ENCODE measurements at regions not wholly inside any gene's neighbourhood (a gene's known extent, or its start where the extent isn't known, plus 50 kb on each side); places are given as distances from the start of the nearest gene placed in this dataset.
"Not testable (repeated sequence)": the region's sequence is repeated elsewhere in the genome, so short reads cannot be mapped to it uniquely, and the experiment has no call there.

- BruUV-seq (replicated peaks): no TSS peak
- no peak for TF ChIP-seq CTCF (IDR thresholded peaks at IDR 0.05; ENCODE audit: unreplicated experiment)
- H3K27me3 Mint-ChIP-seq (ENCODE audit: insufficient read depth, unreplicated experiment): no peaks in the 10 kb centered on the region
- DNase-seq (ENCODE audit: unreplicated experiment): peak; percentile 98
- H3K27ac Mint-ChIP-seq (ENCODE audit: low read depth, unreplicated experiment): peak overlapping the region; percentile 96
- H3K9me3 Mint-ChIP-seq (ENCODE audit: unreplicated experiment): no peaks in the 10 kb centered on the region
- CTCF ChIA-PET: interaction anchor here (0.6 to 1.1 kb wide), 5 partner anchors 54 to 477 kb away, joined by 3 to 5 read pairs (median 3); no protein-coding TSS in a partner anchor
- POLR2A ChIA-PET: interaction anchor here (0.6 to 1.1 kb wide), 5 partner anchors 10 to 1181 kb away, joined by 3 read pairs; no protein-coding TSS in a partner anchor
- H3K4me1 Mint-ChIP-seq (ENCODE audit: insufficient read depth, unreplicated experiment): peaks cover 38% of the 10 kb centered on the region
- H3K4me3 Mint-ChIP-seq (ENCODE audit: unreplicated experiment): peak overlapping the region; percentile 48
- intact Hi-C loops (cut with micrococcal nuclease): no loop called here
- peaks cover 10% of the 10 kb centered on the region for H3K36me3 Mint-ChIP-seq (ENCODE audit: insufficient read depth, unreplicated experiment)
Measured at GRCh38 chr10:5291501-5292195, 73.1 kb upstream of the UCN3 start.

GRCh38 chr10:5292196-5292735 lies 72.5 kb upstream of the UCN3 start:
- Mint-ChIP-seq H3K4me1 (ENCODE audit: insufficient read depth, unreplicated experiment) (peaks cover 40% of the 10 kb centered on the region), H3K36me3 (ENCODE audit: insufficient read depth, unreplicated experiment) (peaks cover 10% of the 10 kb centered on the region), H3K27me3 (ENCODE audit: insufficient read depth, unreplicated experiment) (no peaks in the 10 kb centered on the region), H3K4me3 (ENCODE audit: unreplicated experiment) (peak overlapping the region; percentile 48), H3K9me3 (ENCODE audit: unreplicated experiment) (no peaks in the 10 kb centered on the region), H3K27ac (ENCODE audit: low read depth, unreplicated experiment) (peak overlapping the region; percentile 96)
- BruUV-seq (replicated peaks): TSS peak; percentile 70
- intact Hi-C loops (cut with micrococcal nuclease): no loop called here
- peak; percentile 87 for DNase-seq (ENCODE audit: unreplicated experiment)
- CTCF ChIA-PET: interaction anchor here (0.6 to 1.1 kb wide), 5 partner anchors 54 to 477 kb away, joined by 3 to 5 read pairs (median 3); no protein-coding TSS in a partner anchor
- no peak for TF ChIP-seq CTCF (IDR thresholded peaks at IDR 0.05; ENCODE audit: unreplicated experiment)
- POLR2A ChIA-PET: interaction anchor here (0.5 to 1.1 kb wide), 6 partner anchors 11 to 1182 kb away, joined by 3 read pairs; no protein-coding TSS in a partner anchor

GRCh38 chr10:5292970-5293369 lies 71.8 kb upstream of the UCN3 start:
- intact Hi-C loops (cut with micrococcal nuclease); BruUV-seq (replicated peaks); H3K9me3 Mint-ChIP-seq (ENCODE audit: unreplicated experiment); H3K27me3 Mint-ChIP-seq (ENCODE audit: insufficient read depth, unreplicated experiment); DNase-seq (ENCODE audit: unreplicated experiment): not testable (repeated sequence)
- H3K36me3 Mint-ChIP-seq (ENCODE audit: insufficient read depth, unreplicated experiment): peaks cover 10% of the 10 kb centered on the region
- peak overlapping the region; percentile 96 for H3K27ac Mint-ChIP-seq (ENCODE audit: low read depth, unreplicated experiment)
- peak overlapping the region; percentile 48 for H3K4me3 Mint-ChIP-seq (ENCODE audit: unreplicated experiment)
- CTCF ChIA-PET: interaction anchor here (0.8 to 1.1 kb wide), 4 partner anchors 150 to 1854 kb away, joined by 3 to 7 read pairs (median 4); no protein-coding TSS in a partner anchor
- H3K4me1 Mint-ChIP-seq (ENCODE audit: insufficient read depth, unreplicated experiment): peaks cover 47% of the 10 kb centered on the region
- POLR2A ChIA-PET: interaction anchor here (0.9 to 1.0 kb wide), 2 partner anchors 154 to 291 kb away, joined by 4 to 5 read pairs; no protein-coding TSS in a partner anchor

- H3K4me1 Mint-ChIP-seq (ENCODE audit: insufficient read depth, unreplicated experiment): peaks cover 50% of the 10 kb centered on the region
- ChIA-PET POLR2A (interaction anchor here (0.9 to 1.0 kb wide), 2 partner anchors 153 to 292 kb away, joined by 4 to 5 read pairs; no protein-coding TSS in a partner anchor), CTCF (interaction anchor here (0.5 to 0.9 kb wide), 7 partner anchors 17 to 1853 kb away, joined by 3 to 7 read pairs (median 3); no protein-coding TSS in a partner anchor)
- no peaks in the 10 kb centered on the region for H3K27me3 Mint-ChIP-seq (ENCODE audit: insufficient read depth, unreplicated experiment)
- H3K27ac Mint-ChIP-seq (ENCODE audit: low read depth, unreplicated experiment): peak overlapping the region; percentile 96
- peaks cover 10% of the 10 kb centered on the region for H3K36me3 Mint-ChIP-seq (ENCODE audit: insufficient read depth, unreplicated experiment)
- peak; percentile 39 for TF ChIP-seq CTCF (IDR thresholded peaks at IDR 0.05; ENCODE audit: unreplicated experiment)
- H3K9me3 Mint-ChIP-seq (ENCODE audit: unreplicated experiment): no peaks in the 10 kb centered on the region
- peak overlapping the region; percentile 48 for H3K4me3 Mint-ChIP-seq (ENCODE audit: unreplicated experiment)
- no TSS peak for BruUV-seq (replicated peaks)
- intact Hi-C loops (cut with micrococcal nuclease): no loop called here
- peak; percentile 86 for DNase-seq (ENCODE audit: unreplicated experiment)
Measured at GRCh38 chr10:5293691-5294550, 70.8 kb upstream of the UCN3 start.

All from MCF 10A (cell line).